Smooth muscle cell (in vitro differentiated cells): ENCODE measurements at regions not wholly inside any gene's neighbourhood (a gene's known extent, or its start where the extent isn't known, plus 50 kb on each side); places are given as distances from the start of the nearest gene placed in this dataset.

Experiments used
- DNase-seq: peaks from one replicate; lab custom pipeline; 2025; ENCODE audit not compliant: unreplicated experiment; lab: John Stamatoyannopoulos, UW
- H2AFZ ChIP-seq: fragments of 200-600 bp; sonication (generic); 2 replicates; pipeline ENCODE4 v1.6.0; 2016; ENCODE audit warnings: antibody characterized with exemption, low read depth, mild to moderate bottlenecking
- H3F3A ChIP-seq: fragments of 200-600 bp; sonication (generic); 2 replicates; pipeline ENCODE4 v1.6.0; 2017; ENCODE audit warnings: antibody characterized with exemption, low read depth
- H3K27ac ChIP-seq: fragments of 200-600 bp; sonication (generic); 2 replicates; pipeline ENCODE4 v1.5.1; 2016; ENCODE audit warnings: low read depth, mild to moderate bottlenecking
- H3K27me3 ChIP-seq: fragments of 200-600 bp; sonication (generic); 2 replicates; pipeline ENCODE4 v1.6.1; 2016; ENCODE audit warnings: low read depth, mild to moderate bottlenecking
- H3K36me3 ChIP-seq: fragments of 200-600 bp; sonication (generic); 2 replicates; pipeline ENCODE4 v1.5.1; 2016; ENCODE audit warnings: low read depth
- H3K4me1 ChIP-seq: fragments of 200-600 bp; sonication (generic); 2 replicates; pipeline ENCODE4 v1.5.1; 2016; ENCODE audit warnings: low read depth
- H3K4me2 ChIP-seq: fragments of 200-600 bp; sonication (generic); 2 replicates; pipeline ENCODE4 v1.6.0; 2016; ENCODE audit warnings: mild to moderate bottlenecking
- H3K4me3 ChIP-seq: fragments of 200-600 bp; sonication (generic); 2 replicates; pipeline ENCODE4 v1.5.1; 2016; ENCODE audit warnings: mild to moderate bottlenecking
- H3K79me2 ChIP-seq: fragments of 200-600 bp; sonication (generic); 2 replicates; pipeline ENCODE4 v1.6.0; 2016; ENCODE audit warnings: low read depth, mild to moderate bottlenecking
- H3K9ac ChIP-seq: fragments of 200-600 bp; sonication (generic); 2 replicates; pipeline ENCODE4 v1.6.0; 2016; ENCODE audit warnings: low read depth
- H3K9me3 ChIP-seq: fragments of 200-600 bp; sonication (generic); replicated peaks from 2 replicates; pipeline ENCODE4 v1.5.1; 2016; ENCODE audit warnings: low read depth
- H4K20me1 ChIP-seq: fragments of 200-600 bp; sonication (generic); 2 replicates; pipeline ENCODE4 v1.6.0; 2016; ENCODE audit warnings: low read depth
- WGBS: methylation state at CpG from one replicate; pipeline ENCODE4 v1.1.7; 2016; ENCODE audit warnings: low lambda C conversion rate; 5-methylcytosine and 5-hydroxymethylcytosine counted together
- TF ChIP-seq, protein P1 (sequence below): fragments of 200-600 bp; sonication (generic); IDR thresholded peaks from 2 replicates; pipeline ENCODE4 v1.5.1; 2017; ENCODE audit warnings: borderline replicate concordance, mild to moderate bottlenecking, antibody characterized with exemption; ENCODE audit not compliant: insufficient read depth, poor library complexity, severe bottlenecking

DNA sequence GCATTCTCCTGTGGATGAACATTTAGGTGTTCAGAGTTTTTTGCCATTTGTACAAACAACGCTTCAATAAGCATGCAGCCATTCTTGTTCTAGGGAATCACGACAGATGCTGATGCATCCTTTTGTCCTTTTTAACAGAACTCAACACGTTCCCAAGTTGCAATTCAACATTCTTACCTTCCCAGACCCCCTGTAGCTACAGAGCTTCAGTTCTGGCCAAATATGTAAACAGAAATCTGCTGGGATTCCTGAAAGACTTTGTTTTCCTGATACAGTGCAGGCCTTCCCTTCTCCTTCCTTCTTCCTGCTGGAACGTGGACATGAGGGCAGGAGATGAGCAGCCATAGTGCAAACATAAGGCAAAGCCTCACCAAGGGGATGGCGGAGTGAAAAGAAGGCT, 59.1 kb upstream of the SPATA12 start:
- no peaks in the 10 kb centered on the region for H4K20me1 ChIP-seq
- no peaks in the 10 kb centered on the region for H3K9me3 ChIP-seq
- H3K79me2 ChIP-seq = no peaks in the 10 kb centered on the region
- H2AFZ ChIP-seq = no peak overlapping the region
- H3K36me3 ChIP-seq = no peaks in the 10 kb centered on the region
- peaks cover 3% of the 10 kb centered on the region for H3K4me1 ChIP-seq
- no peak overlapping the region for H3K27ac ChIP-seq
- no peaks in the 10 kb centered on the region for H3K27me3 ChIP-seq
- H3F3A ChIP-seq = no peaks in the 10 kb centered on the region
- no peak overlapping the region for H3K4me3 ChIP-seq
- TF ChIP-seq, protein P1, sequence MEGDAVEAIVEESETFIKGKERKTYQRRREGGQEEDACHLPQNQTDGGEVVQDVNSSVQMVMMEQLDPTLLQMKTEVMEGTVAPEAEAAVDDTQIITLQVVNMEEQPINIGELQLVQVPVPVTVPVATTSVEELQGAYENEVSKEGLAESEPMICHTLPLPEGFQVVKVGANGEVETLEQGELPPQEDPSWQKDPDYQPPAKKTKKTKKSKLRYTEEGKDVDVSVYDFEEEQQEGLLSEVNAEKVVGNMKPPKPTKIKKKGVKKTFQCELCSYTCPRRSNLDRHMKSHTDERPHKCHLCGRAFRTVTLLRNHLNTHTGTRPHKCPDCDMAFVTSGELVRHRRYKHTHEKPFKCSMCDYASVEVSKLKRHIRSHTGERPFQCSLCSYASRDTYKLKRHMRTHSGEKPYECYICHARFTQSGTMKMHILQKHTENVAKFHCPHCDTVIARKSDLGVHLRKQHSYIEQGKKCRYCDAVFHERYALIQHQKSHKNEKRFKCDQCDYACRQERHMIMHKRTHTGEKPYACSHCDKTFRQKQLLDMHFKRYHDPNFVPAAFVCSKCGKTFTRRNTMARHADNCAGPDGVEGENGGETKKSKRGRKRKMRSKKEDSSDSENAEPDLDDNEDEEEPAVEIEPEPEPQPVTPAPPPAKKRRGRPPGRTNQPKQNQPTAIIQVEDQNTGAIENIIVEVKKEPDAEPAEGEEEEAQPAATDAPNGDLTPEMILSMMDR = no peak
- H3K9ac ChIP-seq = no peak overlapping the region
- DNase-seq = no peak
- no peak overlapping the region for H3K4me2 ChIP-seq
- WGBS = 76% methylated on average over 5 of the region's 5 CpGs

DNA sequence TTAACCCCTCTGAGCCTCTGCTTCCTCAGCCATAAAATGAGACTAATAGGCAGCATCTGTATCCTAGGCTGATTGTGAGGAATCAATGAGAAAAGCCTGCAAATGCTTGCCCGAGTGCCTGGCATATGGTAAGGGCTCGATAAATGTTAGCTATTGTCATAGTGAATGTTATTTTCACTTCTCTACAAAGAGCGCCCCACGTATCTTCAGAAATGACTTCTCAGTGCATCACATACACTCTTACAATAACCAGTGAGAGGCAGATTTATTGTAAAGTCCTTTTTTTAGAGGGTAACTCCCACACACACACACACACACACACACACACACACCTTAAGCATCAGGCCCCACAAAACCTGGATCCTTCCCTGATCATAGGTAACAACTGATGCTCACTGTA, 60.5 kb upstream of the SPATA12 start:
- WGBS = 99% methylated on average over 4 of the region's 4 CpGs

DNA sequence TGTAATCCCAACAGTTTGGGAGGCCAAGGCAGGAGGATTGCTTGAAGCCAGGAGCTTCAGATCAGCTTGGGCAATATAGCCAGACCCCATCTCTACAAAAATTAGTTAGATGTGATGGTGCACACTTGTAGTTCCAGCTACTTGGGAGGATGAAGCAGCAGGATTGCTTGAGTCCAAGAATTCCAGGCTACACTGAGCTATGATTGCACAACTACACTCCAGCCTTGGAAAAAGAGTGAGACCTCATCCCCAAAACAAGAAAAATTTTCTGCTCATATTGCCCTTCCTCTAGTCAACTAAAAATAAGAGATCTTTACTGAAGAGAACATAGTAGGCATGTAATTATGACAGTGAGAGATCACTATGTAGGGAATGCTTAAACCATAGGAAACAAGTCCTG, 60.9 kb upstream of the SPATA12 start:
- H3K27ac ChIP-seq = no peak overlapping the region
- no peak for DNase-seq
- H3K36me3 ChIP-seq = no peaks in the 10 kb centered on the region
- no peak overlapping the region for H3K9ac ChIP-seq
- TF ChIP-seq, protein P1 = no peak
- H3K9me3 ChIP-seq = no peaks in the 10 kb centered on the region
- H2AFZ ChIP-seq = no peak overlapping the region
- no peak overlapping the region for H3K4me3 ChIP-seq
- H3K27me3 ChIP-seq = no peaks in the 10 kb centered on the region
- no peaks in the 10 kb centered on the region for H3K79me2 ChIP-seq
- H3F3A ChIP-seq = no peaks in the 10 kb centered on the region
- no peaks in the 10 kb centered on the region for H4K20me1 ChIP-seq
- H3K4me1 ChIP-seq = no peaks in the 10 kb centered on the region
- no peak overlapping the region for H3K4me2 ChIP-seq

More for the DNA sequence above, 60.5 kb upstream of the SPATA12 start:
- Histone ChIP-seq H3F3A (no peaks in the 10 kb centered on the region), H4K20me1 (no peaks in the 10 kb centered on the region), H3K27ac (no peak overlapping the region), H3K9me3 (no peaks in the 10 kb centered on the region), H2AFZ (no peak overlapping the region), H3K79me2 (no peaks in the 10 kb centered on the region), H3K4me3 (no peak overlapping the region), H3K4me1 (no peaks in the 10 kb centered on the region), H3K27me3 (no peaks in the 10 kb centered on the region), H3K9ac (no peak overlapping the region), H3K4me2 (no peak overlapping the region), H3K36me3 (no peaks in the 10 kb centered on the region)
- no peak for DNase-seq
- TF ChIP-seq, protein P1 = no peak

DNA sequence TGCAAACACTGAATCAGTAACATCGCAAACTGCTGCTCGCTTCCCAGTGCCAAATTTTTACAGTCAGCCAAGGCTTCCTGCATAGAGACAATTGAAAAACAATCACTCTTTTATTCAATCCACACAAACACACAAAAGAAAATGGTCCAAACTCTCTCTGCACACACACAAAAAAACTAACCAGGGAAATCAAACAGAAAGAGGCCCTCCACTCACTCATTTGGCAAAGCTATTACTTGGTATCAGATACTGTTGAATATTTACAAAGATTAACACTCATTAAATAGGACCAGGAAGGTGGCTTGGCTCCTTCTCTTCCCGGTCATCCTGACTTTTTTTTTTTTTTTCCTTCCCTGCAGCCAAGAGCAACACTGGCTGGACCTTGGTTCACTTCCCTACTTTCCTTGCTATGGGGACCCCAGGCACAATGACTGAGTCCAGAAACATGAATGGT, 62.4 kb upstream of the SPATA12 start:
- no peak overlapping the region for H3K27ac ChIP-seq
- H3K4me2 ChIP-seq = no peak overlapping the region
- TF ChIP-seq, protein P1 = no peak

More for the DNA sequence above, 62.4 kb upstream of the SPATA12 start:
- Histone ChIP-seq H3K4me3 (no peak overlapping the region), H3K9me3 (no peaks in the 10 kb centered on the region), H3K79me2 (no peaks in the 10 kb centered on the region), H3K9ac (no peak overlapping the region), H3K36me3 (no peaks in the 10 kb centered on the region), H2AFZ (no peak overlapping the region), H3K27me3 (no peaks in the 10 kb centered on the region), H3F3A (no peaks in the 10 kb centered on the region), H4K20me1 (no peaks in the 10 kb centered on the region), H3K4me1 (no peaks in the 10 kb centered on the region)
- DNase-seq = no peak
- 72% methylated on average over 3 of the region's 3 CpGs for WGBS
